ENCODE measurements at regions not wholly inside any gene's neighbourhood (a gene's known extent, or its start where the extent isn't known, plus 50 kb on each side); places are given as distances from the start of the nearest gene placed in this dataset.

DNA sequence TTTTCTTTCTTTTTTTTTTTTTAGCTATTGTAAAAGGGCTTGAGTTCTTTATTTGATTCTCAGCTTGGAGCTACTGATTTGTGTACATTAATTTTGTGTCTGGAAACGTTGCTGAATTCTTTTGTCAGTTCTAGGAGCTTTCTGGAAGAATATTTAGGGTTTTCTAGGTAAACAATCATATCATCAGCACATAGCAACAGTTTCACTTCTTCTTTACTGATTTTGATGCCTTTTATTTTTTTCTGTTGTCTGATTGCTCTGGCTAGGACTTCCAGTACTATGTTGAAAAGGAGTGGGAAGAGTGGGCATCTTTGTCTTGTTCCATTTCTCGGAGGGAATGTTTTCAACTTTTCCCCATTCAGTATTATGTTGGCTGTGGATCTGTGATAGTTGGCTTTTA lies 292.2 kb downstream of the GABRG1 start:
- TF ChIP-seq, protein P1, sequence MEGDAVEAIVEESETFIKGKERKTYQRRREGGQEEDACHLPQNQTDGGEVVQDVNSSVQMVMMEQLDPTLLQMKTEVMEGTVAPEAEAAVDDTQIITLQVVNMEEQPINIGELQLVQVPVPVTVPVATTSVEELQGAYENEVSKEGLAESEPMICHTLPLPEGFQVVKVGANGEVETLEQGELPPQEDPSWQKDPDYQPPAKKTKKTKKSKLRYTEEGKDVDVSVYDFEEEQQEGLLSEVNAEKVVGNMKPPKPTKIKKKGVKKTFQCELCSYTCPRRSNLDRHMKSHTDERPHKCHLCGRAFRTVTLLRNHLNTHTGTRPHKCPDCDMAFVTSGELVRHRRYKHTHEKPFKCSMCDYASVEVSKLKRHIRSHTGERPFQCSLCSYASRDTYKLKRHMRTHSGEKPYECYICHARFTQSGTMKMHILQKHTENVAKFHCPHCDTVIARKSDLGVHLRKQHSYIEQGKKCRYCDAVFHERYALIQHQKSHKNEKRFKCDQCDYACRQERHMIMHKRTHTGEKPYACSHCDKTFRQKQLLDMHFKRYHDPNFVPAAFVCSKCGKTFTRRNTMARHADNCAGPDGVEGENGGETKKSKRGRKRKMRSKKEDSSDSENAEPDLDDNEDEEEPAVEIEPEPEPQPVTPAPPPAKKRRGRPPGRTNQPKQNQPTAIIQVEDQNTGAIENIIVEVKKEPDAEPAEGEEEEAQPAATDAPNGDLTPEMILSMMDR (IDR thresholded peaks at IDR 0.05; ENCODE audit: poor library complexity, severe bottlenecking), result no peak
- TF ChIP-seq EP300 (conservative IDR thresholded peaks at IDR 0.05; ENCODE audit: poor library complexity, severe bottlenecking), result no peak
- TF ChIP-seq POLR2AphosphoS5 (IDR thresholded peaks at IDR 0.05), result no peak
- no peak for TF ChIP-seq MXI1 (conservative IDR thresholded peaks at IDR 0.05; ENCODE audit: poor library complexity, severe bottlenecking)
